H4 (cell line): ENCODE measurements at regions not wholly inside any gene's neighbourhood (a gene's known extent, or its start where the extent isn't known, plus 50 kb on each side); places are given as distances from the start of the nearest gene placed in this dataset.

Experiments used
- DNase-seq: peaks from one replicate; pipeline ENCODE4 v3.0.0-alpha.2; 2015; ENCODE audit warnings: low spot score

DNA sequence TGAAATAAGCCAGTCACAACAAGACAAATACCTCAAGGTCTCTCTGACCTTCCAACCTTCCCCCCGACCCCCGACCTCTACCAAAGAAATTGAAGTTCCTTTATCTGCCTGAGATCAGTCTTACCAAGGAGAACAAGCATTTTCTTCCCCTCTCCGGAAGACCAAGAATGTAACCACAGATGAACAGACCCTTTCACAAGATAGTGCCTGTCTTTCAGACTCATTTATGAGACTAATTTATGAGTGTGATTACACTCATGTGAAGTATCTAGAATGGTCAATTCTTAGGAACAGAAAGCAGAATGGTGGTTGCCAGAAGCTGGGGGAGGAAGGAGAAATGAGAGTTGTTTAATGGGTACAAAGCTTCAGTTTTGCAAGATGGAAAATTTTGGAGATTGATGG lies 108.9 kb upstream of the MKLN1 start:
- DNase-seq, result no peak

- no peak for DNase-seq
Observed at GRCh38 chr7:131219312-131220041, 108.2 kb upstream of the MKLN1 start.

DNA sequence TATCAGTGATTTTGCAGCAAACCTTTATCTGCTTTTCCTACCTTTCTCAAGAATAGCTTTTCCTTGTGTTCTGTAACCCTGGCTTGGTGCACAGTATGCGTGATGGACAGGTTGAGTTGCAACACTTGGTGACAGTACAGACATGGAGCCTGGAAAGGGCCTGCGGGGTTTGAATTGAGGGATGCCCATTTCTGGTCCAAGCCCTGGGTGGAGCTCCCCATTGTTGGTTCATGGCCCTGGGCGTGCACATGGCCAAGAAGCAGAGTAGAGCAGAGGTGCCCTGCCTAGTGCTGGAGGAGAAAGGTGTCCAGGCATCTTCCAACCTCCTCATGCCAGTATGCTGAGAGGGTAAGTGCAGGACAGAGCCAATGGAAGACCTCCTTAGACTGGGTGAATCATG lies 106.6 kb upstream of the MKLN1 start:
- DNase-seq, result no peak

- no peak for DNase-seq
Observed at GRCh38 chr7:131222171-131222570, 105.5 kb upstream of the MKLN1 start.

- DNase-seq, result no peak
Observed at GRCh38 chr7:131223151-131223550, 104.5 kb upstream of the MKLN1 start.

DNA sequence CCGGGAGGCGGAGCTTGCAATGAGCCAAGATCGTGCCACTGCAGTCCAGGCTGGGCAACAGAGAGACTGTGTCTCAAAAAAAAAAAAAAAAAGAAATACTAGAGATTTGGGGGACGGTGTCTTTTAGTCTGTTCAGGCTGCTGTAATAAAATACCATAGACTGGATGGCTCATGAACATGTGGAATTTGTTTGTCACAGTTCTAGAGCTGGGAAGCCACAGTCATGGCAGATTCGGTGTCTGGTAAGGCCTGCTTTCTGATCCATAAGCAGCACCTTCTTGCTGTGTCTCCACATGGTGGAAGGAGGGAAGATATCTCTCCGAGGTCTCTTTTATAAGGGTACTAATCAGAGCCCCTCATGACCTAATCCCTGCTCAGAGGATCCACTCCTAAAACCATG lies 102.7 kb upstream of the MKLN1 start:
- no peak for DNase-seq

- peak; percentile 96 for DNase-seq
Observed at GRCh38 chr7:131225619-131226513, 101.8 kb upstream of the MKLN1 start.

- no peak for DNase-seq
Observed at GRCh38 chr7:131226514-131226865, 101.2 kb upstream of the MKLN1 start.

- DNase-seq, result peak; percentile 87
Observed at GRCh38 chr7:131231381-131232220, 96.1 kb upstream of the MKLN1 start.

GRCh38 chr7:131232768-131233167 lies 94.9 kb upstream of the MKLN1 start:
- no peak for DNase-seq

GRCh38 chr7:131233193-131233592 lies 94.5 kb upstream of the MKLN1 start:
- DNase-seq, result no peak

- DNase-seq, result no peak
Observed at GRCh38 chr7:131234719-131235488, 92.8 kb upstream of the MKLN1 start.

GRCh38 chr7:131235489-131236317 lies 92.0 kb upstream of the MKLN1 start:
- peak; percentile 99 for DNase-seq

DNA sequence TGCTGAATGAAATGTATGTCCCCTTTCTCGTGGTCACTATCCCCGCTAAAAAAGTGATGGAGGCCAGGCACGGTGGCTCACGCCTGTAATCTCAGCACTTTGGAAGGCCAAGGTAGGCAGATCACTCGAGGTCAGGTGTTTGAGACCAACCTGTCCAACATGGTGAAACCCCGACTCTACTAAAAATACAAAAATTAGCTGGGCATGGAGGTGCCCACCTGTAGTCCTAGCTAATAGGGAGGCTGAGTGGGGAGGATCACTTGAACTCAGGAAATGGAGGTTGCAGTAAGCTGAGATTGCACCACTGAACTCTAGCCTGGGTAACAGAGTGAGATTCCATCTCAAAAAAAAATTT lies 91.4 kb upstream of the MKLN1 start:
- DNase-seq, result no peak

- peak; percentile 49 for DNase-seq
Observed at GRCh38 chr7:131238347-131238931, 89.2 kb upstream of the MKLN1 start.

- no peak for DNase-seq
Observed at GRCh38 chr7:131241386-131241785, 86.3 kb upstream of the MKLN1 start.

- DNase-seq, result no peak
Observed at GRCh38 chr7:131242123-131242650, 85.5 kb upstream of the MKLN1 start.

GRCh38 chr7:131244259-131244852 lies 83.3 kb upstream of the MKLN1 start:
- DNase-seq, result peak; percentile 87

DNA sequence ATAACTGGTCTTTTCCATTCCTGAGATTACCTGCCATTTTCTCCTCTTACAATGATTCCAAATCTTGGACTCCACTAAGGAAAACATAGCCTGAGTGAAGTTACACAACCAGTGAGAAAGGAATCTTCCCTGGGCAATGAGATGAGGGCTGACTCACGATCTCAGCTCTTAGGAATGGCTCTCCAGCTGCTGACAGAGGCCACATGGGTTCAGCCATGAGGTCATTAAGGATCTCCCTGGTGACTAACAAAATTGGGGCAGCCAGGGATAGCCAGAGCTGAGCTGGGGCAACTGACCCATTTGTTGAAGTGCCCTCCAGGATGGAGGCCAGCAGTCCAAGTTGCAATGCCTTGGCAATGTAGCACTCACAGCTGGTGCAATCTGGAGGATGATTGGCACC lies 78.7 kb upstream of the MKLN1 start:
- DNase-seq, result peak; percentile 92

GRCh38 chr7:131249483-131249882 lies 78.2 kb upstream of the MKLN1 start:
- DNase-seq, result no peak
